ENCODE measurements at regions not wholly inside any gene's neighbourhood (a gene's known extent, or its start where the extent isn't known, plus 50 kb on each side); places are given as distances from the start of the nearest gene placed in this dataset.

DNA sequence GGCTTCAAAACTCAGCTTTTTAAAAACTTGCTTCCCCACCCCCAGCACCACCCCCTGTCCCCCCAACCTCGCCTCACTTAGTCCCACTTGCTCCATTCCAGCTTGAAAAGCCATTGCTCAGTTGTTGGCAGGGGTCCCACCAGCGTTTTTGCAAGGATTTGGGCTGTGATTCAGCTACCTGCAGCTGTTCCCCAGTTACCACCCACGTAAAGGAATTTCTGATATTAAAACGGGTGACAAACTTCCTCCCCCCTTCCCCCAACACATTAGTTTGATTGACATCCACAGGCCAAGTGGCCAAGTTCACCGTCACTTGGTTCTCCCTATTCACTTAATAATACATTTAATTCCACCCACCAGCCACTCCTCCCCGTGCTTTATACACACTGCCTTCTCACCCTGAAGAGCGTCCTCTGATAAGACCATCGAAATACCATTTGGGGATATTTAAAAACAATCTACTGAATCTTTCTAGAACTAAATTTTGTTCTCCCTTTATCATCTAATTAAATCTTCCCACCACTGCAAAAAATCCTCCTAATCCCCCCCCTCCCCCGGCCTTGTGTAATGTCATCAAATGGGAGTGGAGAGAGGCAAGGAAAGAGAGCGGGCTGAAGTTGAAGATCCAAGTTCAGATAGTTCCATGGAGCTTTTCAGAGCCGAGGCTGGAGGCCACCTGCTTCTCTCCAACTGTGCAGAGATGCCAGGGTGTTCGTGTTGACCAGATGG is 55.1 kb downstream of the SOX9 start:
- no peak for DNase-seq (ENCODE audit: low read depth, low spot score)
- H3K4me3 ChIP-seq (ENCODE audit: low read depth, low read length), result no peak overlapping the region
- in situ Hi-C loops (cut with HindIII; ENCODE audit: low sequenced_read_pairs), result no loop called here
- TF ChIP-seq, protein P1, sequence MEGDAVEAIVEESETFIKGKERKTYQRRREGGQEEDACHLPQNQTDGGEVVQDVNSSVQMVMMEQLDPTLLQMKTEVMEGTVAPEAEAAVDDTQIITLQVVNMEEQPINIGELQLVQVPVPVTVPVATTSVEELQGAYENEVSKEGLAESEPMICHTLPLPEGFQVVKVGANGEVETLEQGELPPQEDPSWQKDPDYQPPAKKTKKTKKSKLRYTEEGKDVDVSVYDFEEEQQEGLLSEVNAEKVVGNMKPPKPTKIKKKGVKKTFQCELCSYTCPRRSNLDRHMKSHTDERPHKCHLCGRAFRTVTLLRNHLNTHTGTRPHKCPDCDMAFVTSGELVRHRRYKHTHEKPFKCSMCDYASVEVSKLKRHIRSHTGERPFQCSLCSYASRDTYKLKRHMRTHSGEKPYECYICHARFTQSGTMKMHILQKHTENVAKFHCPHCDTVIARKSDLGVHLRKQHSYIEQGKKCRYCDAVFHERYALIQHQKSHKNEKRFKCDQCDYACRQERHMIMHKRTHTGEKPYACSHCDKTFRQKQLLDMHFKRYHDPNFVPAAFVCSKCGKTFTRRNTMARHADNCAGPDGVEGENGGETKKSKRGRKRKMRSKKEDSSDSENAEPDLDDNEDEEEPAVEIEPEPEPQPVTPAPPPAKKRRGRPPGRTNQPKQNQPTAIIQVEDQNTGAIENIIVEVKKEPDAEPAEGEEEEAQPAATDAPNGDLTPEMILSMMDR (IDR thresholded peaks at IDR 0.05; ENCODE audit: low read depth, low read length), result no peak

DNA sequence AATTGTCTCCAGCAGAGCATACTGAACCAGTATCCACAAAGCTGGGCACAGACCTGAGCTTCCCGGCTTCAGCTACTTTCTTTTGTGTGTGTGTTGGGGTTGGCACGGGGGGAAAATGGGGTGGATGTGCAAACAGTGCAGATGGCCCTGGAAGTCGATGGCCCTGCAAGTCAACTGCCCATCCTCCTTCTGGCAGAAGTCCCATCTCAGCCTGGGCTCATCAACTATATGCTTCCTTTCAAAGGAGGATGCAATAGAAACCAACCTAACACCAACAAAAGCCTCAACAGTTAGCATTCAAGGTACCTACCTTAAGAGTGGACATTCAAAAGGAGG is 55.7 kb downstream of the SOX9 start:
- TF ChIP-seq, protein P1 (IDR thresholded peaks at IDR 0.05; ENCODE audit: low read depth, low read length), result no peak
- no peak for DNase-seq (ENCODE audit: low read depth, low spot score)
- in situ Hi-C loops (cut with HindIII; ENCODE audit: low sequenced_read_pairs), result no loop called here
- H3K4me3 ChIP-seq (ENCODE audit: low read depth, low read length), result no peak overlapping the region

DNA sequence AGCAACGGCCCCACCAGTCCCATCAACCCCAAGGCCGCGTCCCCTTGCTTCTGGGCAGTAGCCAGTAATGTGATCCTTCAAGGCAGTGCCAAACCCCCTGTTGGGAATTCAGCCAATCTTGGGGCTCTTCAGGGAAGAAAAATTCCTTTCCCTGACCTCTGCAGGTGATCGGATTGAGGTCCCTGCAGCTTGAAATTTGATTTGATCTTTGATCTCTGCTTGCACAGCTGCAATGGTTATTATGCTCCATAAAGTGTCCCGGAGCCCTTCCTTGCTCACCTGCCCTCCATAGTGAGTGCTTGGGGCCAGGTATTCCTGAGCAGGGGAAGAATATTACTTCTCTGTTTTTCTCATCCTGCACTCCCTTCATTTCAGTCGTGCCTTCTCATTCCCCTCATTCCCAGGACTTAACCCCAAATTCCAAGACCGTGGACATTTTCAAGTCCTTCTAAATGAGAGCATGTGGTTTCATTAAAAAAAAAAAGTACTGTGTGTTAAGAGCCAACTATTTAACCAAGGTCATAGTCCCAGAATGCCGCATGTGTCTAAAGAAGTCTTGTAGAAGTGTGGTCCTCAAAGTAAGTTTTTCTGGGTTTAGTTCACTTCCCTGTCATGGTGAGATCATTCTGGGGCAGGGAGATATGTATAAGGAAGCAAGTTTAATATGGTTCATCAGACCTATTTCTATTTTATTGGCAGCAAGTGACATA is 56.3 kb downstream of the SOX9 start:
- TF ChIP-seq, protein P1 (IDR thresholded peaks at IDR 0.05; ENCODE audit: low read depth, low read length), result no peak
- H3K4me3 ChIP-seq (ENCODE audit: low read depth, low read length), result no peak overlapping the region
- peak; percentile 26 for DNase-seq (ENCODE audit: low read depth, low spot score)
- in situ Hi-C loops (cut with HindIII; ENCODE audit: low sequenced_read_pairs), result no loop called here

DNA sequence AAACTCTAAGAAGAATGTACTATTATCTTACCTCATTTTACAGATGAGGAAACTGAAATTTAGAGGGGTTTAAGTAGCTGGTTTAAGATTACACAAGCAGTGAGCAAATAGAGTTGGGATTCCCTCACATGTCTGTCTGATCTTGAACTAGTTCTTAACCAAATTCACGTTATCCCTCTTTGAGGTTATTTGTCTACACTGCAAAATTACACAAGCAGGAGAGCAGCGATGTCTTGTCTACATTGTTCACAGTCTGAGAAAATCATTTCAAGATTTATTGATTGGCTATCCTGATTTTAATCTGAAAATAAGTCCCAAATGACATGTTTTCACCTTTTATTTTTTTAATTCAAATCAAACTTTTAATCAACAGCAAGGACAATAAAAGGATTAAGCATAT is 56.9 kb downstream of the SOX9 start:
- TF ChIP-seq, protein P1 (IDR thresholded peaks at IDR 0.05; ENCODE audit: low read depth, low read length), result no peak
- in situ Hi-C loops (cut with HindIII; ENCODE audit: low sequenced_read_pairs), result no loop called here
- DNase-seq (ENCODE audit: low read depth, low spot score), result no peak
- no peak overlapping the region for H3K4me3 ChIP-seq (ENCODE audit: low read depth, low read length)

DNA sequence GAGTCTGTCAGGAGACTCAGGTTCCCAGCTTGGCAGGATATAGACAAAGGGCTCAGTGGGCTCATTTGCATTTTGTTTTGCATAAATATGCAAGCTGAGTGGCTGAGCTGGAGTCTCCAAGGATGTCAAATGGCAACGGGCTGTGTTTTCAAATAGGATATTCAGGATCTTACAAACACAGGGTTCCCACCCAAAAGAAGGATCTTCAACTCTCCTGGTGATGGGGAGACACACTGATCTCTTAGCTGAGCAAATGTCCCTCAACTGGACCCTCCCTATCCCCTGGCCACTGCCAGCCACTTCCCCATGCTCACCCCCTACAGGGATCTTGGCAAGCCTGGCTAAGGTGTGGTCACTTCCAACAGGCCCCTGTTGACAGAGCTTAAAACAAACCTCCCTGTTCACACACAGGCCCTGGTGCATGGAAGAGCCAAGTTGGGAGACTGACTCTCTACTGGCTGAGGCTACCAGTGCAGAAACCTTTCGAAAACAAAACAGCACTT is 61.6 kb downstream of the SOX9 start:
- DNase-seq (ENCODE audit: low read depth, low spot score), result no peak
- in situ Hi-C loops (cut with HindIII; ENCODE audit: low sequenced_read_pairs), result no loop called here
- TF ChIP-seq, protein P1 (IDR thresholded peaks at IDR 0.05; ENCODE audit: low read depth, low read length), result no peak
- no peak overlapping the region for H3K4me3 ChIP-seq (ENCODE audit: low read depth, low read length)

DNA sequence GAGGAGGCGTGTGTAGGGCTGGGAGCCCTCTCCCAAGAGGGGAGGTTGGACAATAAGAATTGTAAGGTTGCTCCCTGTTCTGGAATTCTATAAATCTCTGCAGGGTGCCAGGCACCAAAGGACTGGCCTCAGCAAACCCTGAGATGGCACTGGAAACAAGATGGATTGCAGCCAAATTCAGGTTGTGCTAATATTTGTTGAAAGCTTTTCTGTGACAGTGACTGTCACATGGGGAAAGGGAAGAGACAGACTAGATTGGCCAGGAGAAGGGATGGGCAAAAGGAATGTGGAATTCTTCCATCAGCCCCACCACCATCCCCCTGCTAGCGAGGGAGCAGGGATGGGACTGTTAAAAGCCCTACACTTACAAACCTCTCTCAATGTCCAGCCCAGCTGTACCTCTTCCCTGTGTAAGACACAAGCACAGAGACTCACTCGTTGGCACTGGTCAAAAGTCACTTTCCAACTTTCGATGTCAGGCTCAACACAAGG is 62.4 kb downstream of the SOX9 start:
- in situ Hi-C loops (cut with HindIII; ENCODE audit: low sequenced_read_pairs), result no loop called here
- TF ChIP-seq, protein P1 (IDR thresholded peaks at IDR 0.05; ENCODE audit: low read depth, low read length), result no peak
- no peak overlapping the region for H3K4me3 ChIP-seq (ENCODE audit: low read depth, low read length)
- no peak for DNase-seq (ENCODE audit: low read depth, low spot score)
